ENCODE measurements at regions not wholly inside any gene's neighbourhood (a gene's known extent, or its start where the extent isn't known, plus 50 kb on each side); places are given as distances from the start of the nearest gene placed in this dataset.

DNA sequence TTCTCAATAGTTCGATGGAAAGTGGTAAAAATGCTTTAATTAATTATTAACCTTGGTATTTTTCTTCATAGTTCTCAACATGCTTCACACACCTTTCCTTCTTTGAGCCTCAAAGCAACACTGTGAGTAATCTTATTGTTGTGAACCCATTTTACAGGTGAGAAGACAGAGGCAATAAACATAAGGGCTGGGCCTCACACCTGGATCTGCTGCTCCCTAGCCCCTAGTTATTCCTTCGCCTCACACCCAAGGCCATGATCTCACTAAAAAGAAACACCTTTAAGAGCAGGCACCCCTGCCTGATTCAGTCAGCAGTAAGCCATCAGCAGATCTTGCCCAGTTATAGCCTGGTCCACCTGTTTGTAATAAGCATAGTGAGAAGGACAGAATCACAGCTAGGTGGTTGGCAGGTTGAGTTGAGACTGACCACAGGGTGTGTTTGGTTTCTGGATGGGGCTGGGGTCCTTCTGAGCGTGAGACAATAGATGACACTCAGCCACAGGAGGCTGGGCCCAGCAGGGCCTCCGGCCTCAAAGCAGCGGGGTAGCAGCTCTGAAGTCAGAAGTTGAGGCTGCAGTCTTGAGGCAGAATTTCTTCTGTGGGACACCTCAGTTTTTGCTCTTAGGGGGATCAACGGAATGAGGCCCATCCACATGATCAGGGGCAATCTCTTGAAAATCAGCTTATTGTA is 203.9 kb downstream of the RHOU start:
- no peaks in the 10 kb centered on the region for H3K36me3 Mint-ChIP-seq
- POLR2A ChIA-PET, result interaction anchor here (1.7 kb wide), 1 partner anchor 11 kb away, joined by 4 read pairs; no protein-coding TSS in a partner anchor
- intact Hi-C loops (cut with micrococcal nuclease), result no loop called here

GRCh38 chr1:228939881-228940392 is 204.7 kb downstream of the RHOU start:
- Histone ChIP-seq H3K9me3 (ENCODE audit: control insufficient read depth in 2 of 3, low read length in 3 of 3) (no peaks in the 10 kb centered on the region), H3K4me3 (ENCODE audit: low read length) (no peak overlapping the region), H3K27me3 (ENCODE audit: control insufficient read depth in 2 of 2, insufficient read depth in 2 of 2, low read length in 2 of 2) (no peaks in the 10 kb centered on the region), H3K27ac (ENCODE audit: low read depth, low read length) (no peak overlapping the region), H3K4me1 (ENCODE audit: control insufficient read depth in 2 of 2, insufficient read depth in 2 of 2, low read length in 2 of 2) (peaks cover 3 to 26% of the 10 kb centered on the region in 2 donors), H3K36me3 (ENCODE audit: control insufficient read depth in 2 of 3, insufficient read depth in 3 of 3, low read length in 3 of 3) (no peaks in the 10 kb centered on the region)
- Mint-ChIP-seq H3K27ac (peak overlapping the region in 6 of 9 donors; percentile 22 to 89 (median 83)), H3K27me3 (no peaks in the 10 kb centered on the region), H3K9me3 (no peaks in the 10 kb centered on the region), H3K4me3 (peak overlapping the region in 1 of 10 donors; percentile 71), H3K36me3 (no peaks in the 10 kb centered on the region), H3K4me1 (peaks cover 14 to 46% (median 43%) of the 10 kb centered on the region in 7 donors)
- ChIA-PET CTCF (interaction anchor here (0.7 kb wide), 1 partner anchor 314 kb away, joined by 3 read pairs; no protein-coding TSS in a partner anchor), POLR2A (interaction anchor here (1.7 kb wide), 1 partner anchor 12 kb away, joined by 4 read pairs; no protein-coding TSS in a partner anchor)
- ATAC-seq (no peak), DNase-seq (no peak)
- intact Hi-C loops (cut with micrococcal nuclease), result no loop called here

More for the DNA sequence above, 203.9 kb downstream of the RHOU start:
- ATAC-seq, result no peak
- Histone ChIP-seq H3K4me1 (ENCODE audit: control insufficient read depth in 2 of 2, insufficient read depth in 2 of 2, low read length in 2 of 2) (peaks cover 3 to 26% of the 10 kb centered on the region in 2 donors), H3K27me3 (ENCODE audit: control insufficient read depth in 2 of 2, insufficient read depth in 2 of 2, low read length in 2 of 2) (no peaks in the 10 kb centered on the region), H3K4me3 (ENCODE audit: low read length) (no peak overlapping the region), H3K27ac (ENCODE audit: low read depth, low read length) (peak overlapping the region; percentile 55), H3K36me3 (ENCODE audit: control insufficient read depth in 2 of 3, insufficient read depth in 3 of 3, low read length in 3 of 3) (no peaks in the 10 kb centered on the region), H3K9me3 (ENCODE audit: control insufficient read depth in 2 of 3, low read length in 3 of 3) (no peaks in the 10 kb centered on the region)
- Mint-ChIP-seq H3K4me3 (peak overlapping the region in 6 of 10 donors; percentile 4 to 74 (median 68)), H3K9me3 (no peaks in the 10 kb centered on the region), H3K4me1 (peaks cover 14 to 46% (median 43%) of the 10 kb centered on the region in 7 donors), H3K27ac (peak overlapping the region; percentile 50 to 94 (median 89)), H3K27me3 (peaks cover 0 to 3% (median 0%) of the 10 kb centered on the region in 5 donors)
- DNase-seq, result no peak
- CTCF ChIA-PET, result interaction anchor here (0.7 kb wide), 1 partner anchor 315 kb away, joined by 3 read pairs; no protein-coding TSS in a partner anchor

- no peak overlapping the region for H3K4me3 ChIP-seq (ENCODE audit: low read length)
- no peaks in the 10 kb centered on the region for H3K9me3 Mint-ChIP-seq
- H3K4me1 ChIP-seq (ENCODE audit: control insufficient read depth in 2 of 2, insufficient read depth in 2 of 2, low read length in 2 of 2), result peaks cover 3 to 26% of the 10 kb centered on the region in 2 donors
- H3K27ac ChIP-seq (ENCODE audit: low read depth, low read length), result no peak overlapping the region
- intact Hi-C loops (cut with micrococcal nuclease), result no loop called here
- no peaks in the 10 kb centered on the region for H3K9me3 ChIP-seq (ENCODE audit: control insufficient read depth in 2 of 3, low read length in 3 of 3)
- ATAC-seq (no peak), DNase-seq (no peak)
- H3K27me3 Mint-ChIP-seq, result no peaks in the 10 kb centered on the region
- H3K4me1 Mint-ChIP-seq, result peaks cover 16 to 46% (median 43%) of the 10 kb centered on the region in 7 donors
- no peak overlapping the region for H3K27ac Mint-ChIP-seq
- POLR2A ChIA-PET, result no interaction called here
- H3K36me3 ChIP-seq (ENCODE audit: control insufficient read depth in 2 of 3, insufficient read depth in 3 of 3, low read length in 3 of 3), result no peaks in the 10 kb centered on the region
- no peaks in the 10 kb centered on the region for H3K36me3 Mint-ChIP-seq
- no peaks in the 10 kb centered on the region for H3K27me3 ChIP-seq (ENCODE audit: control insufficient read depth in 2 of 2, insufficient read depth in 2 of 2, low read length in 2 of 2)
- CTCF ChIA-PET, result no interaction called here
- no peak overlapping the region for H3K4me3 Mint-ChIP-seq
Observed at GRCh38 chr1:228940526-228940925, 205.2 kb downstream of the RHOU start.

DNA sequence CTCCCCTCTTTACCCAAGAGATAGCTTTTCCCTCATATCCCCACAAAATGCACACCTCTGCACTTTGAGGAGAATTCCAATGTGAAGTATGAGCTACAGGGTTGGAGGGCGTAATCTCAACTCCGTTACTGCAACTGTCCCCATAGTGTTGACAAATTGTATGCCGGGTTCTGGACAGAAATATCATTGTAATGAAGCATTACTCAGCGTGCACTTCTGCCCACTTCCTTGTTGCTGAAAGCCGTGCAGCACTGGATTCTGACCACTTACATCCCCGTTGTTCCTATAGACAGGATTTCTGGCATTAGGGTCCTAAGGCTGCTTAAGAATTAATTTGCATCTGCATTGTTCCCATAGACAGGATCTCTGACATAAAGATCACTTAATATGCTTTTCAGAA is 205.6 kb downstream of the RHOU start:
- Mint-ChIP-seq H3K27me3 (no peaks in the 10 kb centered on the region), H3K4me3 (no peak overlapping the region), H3K27ac (no peak overlapping the region), H3K36me3 (no peaks in the 10 kb centered on the region), H3K9me3 (no peaks in the 10 kb centered on the region), H3K4me1 (peaks cover 16 to 42% (median 39%) of the 10 kb centered on the region in 7 donors)
- CTCF ChIA-PET, result no interaction called here
- no peaks in the 10 kb centered on the region for H3K27me3 ChIP-seq (ENCODE audit: control insufficient read depth in 2 of 2, insufficient read depth in 2 of 2, low read length in 2 of 2)
- H3K36me3 ChIP-seq (ENCODE audit: control insufficient read depth in 2 of 3, insufficient read depth in 3 of 3, low read length in 3 of 3), result no peaks in the 10 kb centered on the region
- peak; percentile 50 for ATAC-seq
- peaks cover 3 to 26% of the 10 kb centered on the region in 2 donors for H3K4me1 ChIP-seq (ENCODE audit: control insufficient read depth in 2 of 2, insufficient read depth in 2 of 2, low read length in 2 of 2)
- POLR2A ChIA-PET, result no interaction called here
- intact Hi-C loops (cut with micrococcal nuclease), result no loop called here
- no peak overlapping the region for H3K27ac ChIP-seq (ENCODE audit: low read depth, low read length)
- H3K9me3 ChIP-seq (ENCODE audit: control insufficient read depth in 2 of 3, low read length in 3 of 3), result no peaks in the 10 kb centered on the region
- H3K4me3 ChIP-seq (ENCODE audit: low read length), result no peak overlapping the region
- no peak for DNase-seq

DNA sequence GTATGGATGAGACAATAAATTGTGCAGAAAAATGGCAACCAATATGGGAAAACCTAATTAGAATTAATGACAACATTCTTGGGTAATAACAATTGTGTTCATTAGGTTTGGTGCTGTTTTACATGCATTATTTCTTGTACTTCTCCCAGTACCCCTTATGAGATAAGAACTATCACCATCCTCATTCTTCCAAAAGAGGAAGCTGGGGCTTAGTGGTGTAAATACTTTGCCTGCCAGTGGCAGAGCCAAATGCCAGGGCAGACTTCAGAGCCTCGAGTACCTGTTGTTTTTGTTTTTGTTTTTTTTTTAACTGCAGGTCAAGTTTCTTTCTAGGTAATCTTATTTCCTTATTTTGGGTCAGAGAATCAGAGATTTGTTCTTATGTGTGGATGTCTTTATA is 206.4 kb downstream of the RHOU start:
- ChIA-PET POLR2A (no interaction called here), CTCF (no interaction called here)
- DNase-seq, result no peak
- Histone ChIP-seq H3K9me3 (ENCODE audit: control insufficient read depth in 2 of 3, low read length in 3 of 3) (no peaks in the 10 kb centered on the region), H3K4me1 (ENCODE audit: control insufficient read depth in 2 of 2, insufficient read depth in 2 of 2, low read length in 2 of 2) (peaks cover 3 to 20% of the 10 kb centered on the region in 2 donors), H3K27ac (ENCODE audit: low read depth, low read length) (no peak overlapping the region), H3K36me3 (ENCODE audit: control insufficient read depth in 2 of 3, insufficient read depth in 3 of 3, low read length in 3 of 3) (no peaks in the 10 kb centered on the region), H3K27me3 (ENCODE audit: control insufficient read depth in 2 of 2, insufficient read depth in 2 of 2, low read length in 2 of 2) (no peaks in the 10 kb centered on the region), H3K4me3 (ENCODE audit: low read length) (no peak overlapping the region)
- no peaks in the 10 kb centered on the region for H3K9me3 Mint-ChIP-seq
- no peaks in the 10 kb centered on the region for H3K36me3 Mint-ChIP-seq
- H3K4me1 Mint-ChIP-seq, result peaks cover 10 to 35% (median 32%) of the 10 kb centered on the region in 7 donors
- no peak overlapping the region for H3K4me3 Mint-ChIP-seq
- H3K27ac Mint-ChIP-seq, result no peak overlapping the region
- no peaks in the 10 kb centered on the region for H3K27me3 Mint-ChIP-seq
- no peak for ATAC-seq
- intact Hi-C loops (cut with micrococcal nuclease), result no loop called here

DNA sequence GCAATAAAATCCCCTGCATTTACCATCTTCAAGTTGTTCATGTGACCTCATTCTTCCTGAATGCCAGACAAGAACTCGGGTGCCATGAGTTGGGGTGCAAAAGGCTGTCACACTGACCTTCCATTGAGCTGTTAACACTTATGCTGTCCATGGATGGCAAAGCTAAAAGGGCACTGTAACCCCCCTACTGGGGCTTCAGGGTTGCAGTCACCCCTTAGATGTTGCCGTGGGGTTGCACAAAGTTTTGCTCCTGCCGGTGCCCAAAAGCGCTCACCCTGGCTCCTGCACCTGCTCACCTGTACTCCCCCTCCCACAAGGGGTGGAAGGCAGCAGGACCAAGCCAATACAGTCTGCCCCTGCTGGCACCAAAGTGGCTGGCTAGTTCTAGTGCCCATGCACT is 208.2 kb downstream of the RHOU start:
- no peak overlapping the region for H3K27ac ChIP-seq (ENCODE audit: low read depth, low read length)
- Mint-ChIP-seq H3K9me3 (no peaks in the 10 kb centered on the region), H3K36me3 (no peaks in the 10 kb centered on the region), H3K27ac (no peak overlapping the region), H3K4me3 (no peak overlapping the region), H3K27me3 (no peaks in the 10 kb centered on the region), H3K4me1 (peaks cover 5 to 17% (median 16%) of the 10 kb centered on the region in 7 donors)
- POLR2A ChIA-PET, result no interaction called here
- H3K27me3 ChIP-seq (ENCODE audit: control insufficient read depth in 2 of 2, insufficient read depth in 2 of 2, low read length in 2 of 2), result no peaks in the 10 kb centered on the region
- no peak overlapping the region for H3K4me3 ChIP-seq (ENCODE audit: low read length)
- H3K9me3 ChIP-seq (ENCODE audit: control insufficient read depth in 2 of 3, low read length in 3 of 3), result no peaks in the 10 kb centered on the region
- no peak for ATAC-seq
- no peaks in the 10 kb centered on the region for H3K36me3 ChIP-seq (ENCODE audit: control insufficient read depth in 2 of 3, insufficient read depth in 3 of 3, low read length in 3 of 3)
- peaks cover 0 to 6% of the 10 kb centered on the region in 2 donors for H3K4me1 ChIP-seq (ENCODE audit: control insufficient read depth in 2 of 2, insufficient read depth in 2 of 2, low read length in 2 of 2)
- no peak for DNase-seq
- intact Hi-C loops (cut with micrococcal nuclease), result no loop called here
- CTCF ChIA-PET, result no interaction called here

DNA sequence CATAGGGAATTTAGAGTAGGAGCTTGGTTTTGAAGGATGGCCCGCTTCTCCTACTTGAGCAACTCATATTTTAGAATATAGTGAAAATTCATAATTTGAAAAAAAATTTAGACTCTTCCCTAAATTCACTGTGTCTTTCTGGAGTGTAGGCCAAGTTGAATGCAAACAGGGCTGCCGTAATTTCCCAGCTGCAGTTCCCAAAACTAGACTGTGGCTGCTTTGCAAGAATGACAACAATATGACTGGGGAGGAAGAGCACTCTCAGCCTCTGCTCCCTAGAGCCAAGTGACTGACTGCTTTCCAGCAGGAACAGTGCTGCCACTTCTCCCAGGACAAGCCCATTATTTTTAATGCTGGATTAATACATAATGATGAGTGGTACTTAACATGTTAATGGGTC is 209.0 kb downstream of the RHOU start:
- POLR2A ChIA-PET, result no interaction called here
- intact Hi-C loops (cut with micrococcal nuclease), result no loop called here
- Mint-ChIP-seq H3K4me1 (peaks cover under 1 to 9% (median 7%) of the 10 kb centered on the region in 7 donors), H3K9me3 (no peaks in the 10 kb centered on the region), H3K4me3 (no peak overlapping the region), H3K27me3 (no peaks in the 10 kb centered on the region), H3K36me3 (no peaks in the 10 kb centered on the region), H3K27ac (no peak overlapping the region)
- CTCF ChIA-PET, result no interaction called here
- H3K36me3 ChIP-seq (ENCODE audit: control insufficient read depth in 2 of 3, insufficient read depth in 3 of 3, low read length in 3 of 3), result no peaks in the 10 kb centered on the region
- no peak overlapping the region for H3K4me3 ChIP-seq (ENCODE audit: low read length)
- ATAC-seq, result no peak
- no peaks in the 10 kb centered on the region for H3K4me1 ChIP-seq (ENCODE audit: control insufficient read depth in 2 of 2, insufficient read depth in 2 of 2, low read length in 2 of 2)
- H3K9me3 ChIP-seq (ENCODE audit: control insufficient read depth in 2 of 3, low read length in 3 of 3), result no peaks in the 10 kb centered on the region
- no peak for DNase-seq
- H3K27me3 ChIP-seq (ENCODE audit: control insufficient read depth in 2 of 2, insufficient read depth in 2 of 2, low read length in 2 of 2), result no peaks in the 10 kb centered on the region
- no peak overlapping the region for H3K27ac ChIP-seq (ENCODE audit: low read depth, low read length)

Measured in naive thymus-derived CD4-positive, alpha-beta T cell (primary cell).